ENCODE measurements at regions not wholly inside any gene's neighbourhood (a gene's known extent, or its start where the extent isn't known, plus 50 kb on each side); places are given as distances from the start of the nearest gene placed in this dataset.

GRCh38 chr5:167843881-167844572 lies 447.4 kb upstream of the WWC1 start:
- TF ChIP-seq RAD21 (IDR thresholded peaks at IDR 0.05) (no peak), CTCF (IDR thresholded peaks at IDR 0.05; ENCODE audit: low read depth, low read length, missing input control) (no peak), FOXA1 (IDR thresholded peaks at IDR 0.05) (no peak), TAF1 (conservative IDR thresholded peaks at IDR 0.05) (no peak), EGR1 (IDR thresholded peaks at IDR 0.05; ENCODE audit: low read depth in 2 of 2) (no peak)
- TF ChIP-seq, protein P1, sequence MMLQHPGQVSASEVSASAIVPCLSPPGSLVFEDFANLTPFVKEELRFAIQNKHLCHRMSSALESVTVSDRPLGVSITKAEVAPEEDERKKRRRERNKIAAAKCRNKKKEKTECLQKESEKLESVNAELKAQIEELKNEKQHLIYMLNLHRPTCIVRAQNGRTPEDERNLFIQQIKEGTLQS (IDR thresholded peaks at IDR 0.05) = no peak

Measured in liver (tissue), 3 donors.